H1 (cell line): ENCODE measurements at regions not wholly inside any gene's neighbourhood (a gene's known extent, or its start where the extent isn't known, plus 50 kb on each side); places are given as distances from the start of the nearest gene placed in this dataset.

Experiments
- CTCF ChIA-PET: fragments of 300-600 bp; sonication (Branson Sonifier 250); formaldehyde crosslinking; loops from one replicate; lab custom pipeline; 2021; ENCODE audit not compliant: partially characterized antibody; lab: Charles Lee
- POLR2A ChIA-PET: fragments of 300-600 bp; sonication (Branson Sonifier 250); formaldehyde crosslinking; loops from one replicate; lab custom pipeline; 2021; ENCODE audit warnings: inconsistent platforms; ENCODE audit not compliant: partially characterized antibody; lab: Charles Lee
- DNase-seq, 2 experiments: peaks; one replicate each; pipeline versions ENCODE4 v3.0.0 to v3.0.0-alpha.2; 2010 to 2022; ENCODE audit warnings: low spot score in 2 of 2, low read depth in 1 of 2, mixed read lengths in 1 of 2
- FAIRE-seq: peaks from 2 replicates; lab custom pipeline; 2011; peaks lifted over from hg19 to GRCh38; lab: Jason Lieb, UNC
- H2AFZ ChIP-seq: 2 replicates; pipeline ENCODE4 v1.8.1; 2012; ENCODE audit warnings: low read length, inconsistent platforms
- H2AK5ac ChIP-seq: 2 replicates; pipeline ENCODE4 v1.6.1; 2013; ENCODE audit warnings: low read depth, low read length
- H2BK120ac ChIP-seq: replicated peaks from 2 replicates; pipeline ENCODE3; 2013; ENCODE audit warnings: low read depth, low read length, inconsistent platforms
- H2BK12ac ChIP-seq: 2 replicates; pipeline ENCODE4 v1.6.1; 2013; ENCODE audit warnings: low read depth, low read length
- H2BK15ac ChIP-seq: 2 replicates; pipeline ENCODE4 v1.6.1; 2013; ENCODE audit warnings: low read length
- H2BK20ac ChIP-seq: 2 replicates; pipeline ENCODE4 v1.6.1; 2013; ENCODE audit warnings: low read length
- H2BK5ac ChIP-seq: 2 replicates; pipeline ENCODE4 v1.6.1; 2013; ENCODE audit warnings: low read depth, low read length
- H3K14ac ChIP-seq: 2 replicates; pipeline ENCODE4 v1.6.1; 2013; ENCODE audit warnings: inconsistent platforms; ENCODE audit not compliant: insufficient read length
- H3K18ac ChIP-seq: 2 replicates; pipeline ENCODE4 v1.6.1; 2013; ENCODE audit warnings: low read length; ENCODE audit errors: extremely low read depth
- H3K23ac ChIP-seq: 2 replicates; pipeline ENCODE4 v1.6.1; 2013; ENCODE audit warnings: inconsistent platforms; ENCODE audit not compliant: insufficient read length
- H3K23me2 ChIP-seq: 2 replicates; pipeline ENCODE4 v1.6.1; 2013; ENCODE audit warnings: low read depth, low read length
- H3K27ac ChIP-seq: 2 replicates; pipeline ENCODE4 v1.6.1; 2011; ENCODE audit warnings: low read depth, low read length, inconsistent platforms
- H3K27me3 ChIP-seq, 4 experiments: replicated peaks in 1 of 4; 1 replicate in 1 of 4; 2 replicates in 3 of 4; pipeline versions ENCODE4 v1.6.1 to v1.8.1; 2011 to 2013; ENCODE audit warnings: low read length in 3 of 4, mild to moderate bottlenecking in 3 of 4, inconsistent platforms in 2 of 4, mixed read lengths in 2 of 4, moderate library complexity in 1 of 4; ENCODE audit not compliant: control insufficient read depth in 3 of 4, insufficient read depth in 3 of 4; ENCODE audit errors: extremely low read depth in 1 of 4
- H3K36me3 ChIP-seq, 4 experiments: 2 replicates each; pipeline versions ENCODE4 v1.6.1 to v1.8.1; 2011 to 2013; ENCODE audit warnings: mild to moderate bottlenecking in 4 of 4, low read length in 3 of 4, moderate library complexity in 2 of 4, control low read depth in 1 of 4, inconsistent platforms in 1 of 4; ENCODE audit not compliant: insufficient read depth in 4 of 4, control insufficient read depth in 2 of 4
- H3K4ac ChIP-seq: replicated peaks from 2 replicates; pipeline ENCODE3; 2013; ENCODE audit warnings: low read length, low read depth, mixed read lengths, inconsistent platforms; ENCODE audit not compliant: insufficient read length
- H3K4me1 ChIP-seq, 4 experiments: replicated peaks in 1 of 4; 1 replicate in 1 of 4; 2 replicates in 3 of 4; pipeline versions ENCODE4 v1.6.1 to v1.8.1; 2011 to 2013; ENCODE audit warnings: low read length in 3 of 4, inconsistent platforms in 2 of 4, mixed read lengths in 1 of 4; ENCODE audit not compliant: insufficient read depth in 4 of 4, control insufficient read depth in 3 of 4
- H3K4me2 ChIP-seq, 2 experiments: 2 replicates each; pipeline versions ENCODE4 v1.6.1 to v1.8.1; 2011 to 2013; ENCODE audit warnings: low read depth in 2 of 2, low read length in 2 of 2, control low read depth in 1 of 2, inconsistent platforms in 1 of 2, mild to moderate bottlenecking in 1 of 2; ENCODE audit not compliant: insufficient read depth in 1 of 2
- H3K4me3 ChIP-seq, 4 experiments: fragments of 200-600, 300-600 bp in 1 of 4; sonication (generic), shearing (Covaris generic), sonication (Bioruptor Twin) in 1 of 4; 2 replicates each; pipeline versions ENCODE4 v1.5.1 to v1.8.1; 2011 to 2016; ENCODE audit warnings: low read length in 4 of 4, low read depth in 3 of 4, control low read depth in 2 of 4, inconsistent platforms in 2 of 4, mild to moderate bottlenecking in 2 of 4, mixed read lengths in 1 of 4, moderate library complexity in 1 of 4; ENCODE audit not compliant: insufficient read depth in 2 of 4; ENCODE audit errors: extremely low read depth in 1 of 4
- H3K56ac ChIP-seq: replicated peaks from 2 replicates; pipeline ENCODE3; 2013; ENCODE audit warnings: low read depth, mild to moderate bottlenecking, mixed read lengths, low read length, inconsistent platforms; ENCODE audit not compliant: insufficient read length
- H3K79me1 ChIP-seq: 2 replicates; pipeline ENCODE4 v1.6.1; 2013; ENCODE audit warnings: low read depth, low read length, control low read depth
- H3K79me2 ChIP-seq, 2 experiments: 2 replicates each; pipeline versions ENCODE4 v1.6.1 to v1.8.1; 2012 to 2013; ENCODE audit warnings: low read length in 2 of 2, mild to moderate bottlenecking in 2 of 2, inconsistent platforms in 1 of 2; ENCODE audit not compliant: insufficient read depth in 2 of 2, control insufficient read depth in 1 of 2
- H3K9ac ChIP-seq, 4 experiments: replicated peaks in 1 of 4; 1 replicate in 1 of 4; 2 replicates in 3 of 4; pipeline versions ENCODE4 v1.6.1 to v1.8.1; 2011 to 2013; ENCODE audit warnings: low read depth in 3 of 4, low read length in 3 of 4, control low read depth in 2 of 4, mild to moderate bottlenecking in 2 of 4, moderate library complexity in 2 of 4, inconsistent platforms in 1 of 4; ENCODE audit errors: extremely low read depth in 1 of 4
- H3K9me3 ChIP-seq, 2 experiments: 2 replicates each; pipeline versions ENCODE4 v1.6.1 to v1.8.1; 2012 to 2013; ENCODE audit warnings: mild to moderate bottlenecking in 2 of 2, moderate library complexity in 2 of 2, control low read depth in 1 of 2, inconsistent platforms in 1 of 2, low read depth in 1 of 2, low read length in 1 of 2, mixed read lengths in 1 of 2; ENCODE audit not compliant: insufficient read depth in 2 of 2
- H4K20me1 ChIP-seq, 2 experiments: replicated peaks in 1 of 2; 2 replicates each; pipeline versions ENCODE3 to v1.8.1; 2011 to 2013; ENCODE audit warnings: inconsistent platforms in 2 of 2, low read length in 2 of 2, mild to moderate bottlenecking in 1 of 2; ENCODE audit not compliant: insufficient read depth in 2 of 2, control insufficient read depth in 1 of 2
- H4K5ac ChIP-seq: 2 replicates; pipeline ENCODE4 v1.6.1; 2013; ENCODE audit warnings: low read length, low read depth, mixed read lengths, inconsistent platforms; ENCODE audit not compliant: insufficient read length
- H4K8ac ChIP-seq: 2 replicates; pipeline ENCODE4 v1.8.0; 2013; ENCODE audit warnings: mild to moderate bottlenecking, moderate library complexity, low read length, inconsistent platforms; ENCODE audit not compliant: insufficient read depth; ENCODE audit errors: extremely low read depth
- H4K91ac ChIP-seq: replicated peaks from 2 replicates; pipeline ENCODE3; 2013; ENCODE audit warnings: low read length, mixed read lengths, inconsistent platforms; ENCODE audit not compliant: insufficient read length
- SIN3A ChIP-seq, 2 experiments: IDR thresholded peaks in 1 of 2; conservative IDR thresholded peaks in 1 of 2; 2 replicates each; pipeline ENCODE4 v1.6.1; 2011 to 2012; ENCODE audit warnings: low read length in 2 of 2, improper control_type of control experiment in 1 of 2, low read depth in 1 of 2, mild to moderate bottlenecking in 1 of 2
- YY1 ChIP-seq: IDR thresholded peaks from 2 replicates; pipeline ENCODE4 v1.6.1; 2011; ENCODE audit warnings: low read depth, mild to moderate bottlenecking, low read length
- WGBS, 2 experiments: shearing (Covaris generic) in 1 of 2; methylation state at CpG; one replicate each; pipeline versions ENCODE4 v1.1.6 to v1.1.7; 2013 to 2015; ENCODE audit warnings: low lambda C conversion rate in 2 of 2, mixed read lengths in 2 of 2, inconsistent platforms in 1 of 2, low coverage in 1 of 2, missing lambda C conversion rate in 1 of 2; ENCODE audit not compliant: insufficient replicate concordance in 2 of 2, insufficient coverage in 1 of 2, insufficient read length in 1 of 2; ENCODE audit errors: extremely low coverage in 1 of 2, missing lambda C conversion rate in 1 of 2; 5-methylcytosine and 5-hydroxymethylcytosine counted together

GRCh38 chr11:130625578-130626306 lies 177.3 kb downstream of the ADAMTS15 start:
- ChIA-PET POLR2A (no interaction called here), CTCF (interaction anchor here (0.6 to 2.4 kb wide), 4 partner anchors 9 to 191 kb away, joined by 3 to 10 read pairs (median 3); no protein-coding TSS in a partner anchor)
- Histone ChIP-seq H2BK5ac (no peak overlapping the region), H4K5ac (no peak overlapping the region), H4K8ac (no peak overlapping the region), H3K9ac (no peak overlapping the region), H3K56ac (no peak overlapping the region), H3K36me3 (no peaks in the 10 kb centered on the region), H3K27me3 (no peaks in the 10 kb centered on the region), H2BK12ac (no peak overlapping the region), H2BK120ac (no peak overlapping the region), H3K4me2 (no peak overlapping the region), H3K27ac (no peak overlapping the region), H3K4me1 (no peaks in the 10 kb centered on the region), H2BK20ac (no peak overlapping the region), H3K23me2 (no peaks in the 10 kb centered on the region), H3K79me2 (no peaks in the 10 kb centered on the region), H3K9me3 (no peaks in the 10 kb centered on the region), H3K18ac (no peak overlapping the region), H2BK15ac (no peak overlapping the region), H3K14ac (no peak overlapping the region), H2AFZ (no peak overlapping the region), H3K79me1 (no peaks in the 10 kb centered on the region), H4K91ac (no peak overlapping the region), H2AK5ac (no peak overlapping the region), H3K4ac (no peak overlapping the region), H3K4me3 (no peak overlapping the region), H3K23ac (no peak overlapping the region), H4K20me1 (no peaks in the 10 kb centered on the region)
- DNase-seq (no peak), FAIRE-seq (no peak)
- no peak for TF ChIP-seq YY1
- TF ChIP-seq SIN3A (conservative IDR thresholded peaks at IDR 0.05 in 1 of 2, IDR thresholded peaks at IDR 0.05 in 1 of 2; ENCODE audit: low read depth in 1 of 2, low read length in 2 of 2) = no peak
- WGBS, 2 experiments = 88% methylated on average over 15 of the region's 15 CpGs; no CpG with 5 or more reads in 1 of the 2 experiments
